ENCODE measurements at regions not wholly inside any gene's neighbourhood (a gene's known extent, or its start where the extent isn't known, plus 50 kb on each side); places are given as distances from the start of the nearest gene placed in this dataset.

DNA sequence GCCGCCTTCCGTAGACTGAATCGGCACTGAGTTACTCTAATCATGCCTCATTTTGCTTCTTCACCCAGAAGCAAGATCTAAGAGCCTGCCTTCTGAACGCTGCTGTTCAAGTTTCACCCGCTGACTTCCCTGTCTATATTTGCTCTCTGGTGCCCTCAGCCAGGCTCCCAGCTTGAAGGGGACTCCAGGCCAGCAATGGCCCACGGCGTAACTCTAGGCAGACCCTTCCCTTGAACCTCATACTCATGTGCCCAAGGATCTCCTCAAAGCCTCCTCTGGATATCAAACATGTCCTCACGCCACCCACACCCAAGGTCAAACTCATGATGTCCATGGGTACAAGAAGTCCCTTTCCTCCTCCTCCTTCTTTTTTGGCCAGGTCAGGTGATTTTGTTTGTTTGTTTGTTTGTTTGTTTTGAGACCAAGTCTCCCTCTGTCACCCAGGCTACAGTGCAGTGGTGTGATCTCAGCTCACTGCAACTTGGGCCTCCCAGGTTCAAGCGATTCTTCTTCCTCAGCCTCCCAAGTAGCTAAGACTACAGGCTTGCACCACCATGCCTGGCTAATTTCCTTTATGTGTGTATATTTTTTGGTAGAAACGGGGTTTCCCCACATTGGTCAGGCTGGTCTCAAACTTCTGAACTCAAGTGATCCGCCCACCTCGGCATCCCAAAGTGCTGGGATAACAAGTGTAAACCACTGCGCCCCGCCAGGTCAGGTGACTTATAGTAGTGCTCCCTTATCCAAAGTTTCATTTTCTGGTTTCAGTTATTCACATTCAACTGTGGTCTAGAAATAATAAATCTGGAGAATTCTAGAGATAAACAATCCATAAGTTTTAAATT is 239.0 kb downstream of the SYK start:
- no peak for DNase-seq (ENCODE audit: low read depth)

DNA sequence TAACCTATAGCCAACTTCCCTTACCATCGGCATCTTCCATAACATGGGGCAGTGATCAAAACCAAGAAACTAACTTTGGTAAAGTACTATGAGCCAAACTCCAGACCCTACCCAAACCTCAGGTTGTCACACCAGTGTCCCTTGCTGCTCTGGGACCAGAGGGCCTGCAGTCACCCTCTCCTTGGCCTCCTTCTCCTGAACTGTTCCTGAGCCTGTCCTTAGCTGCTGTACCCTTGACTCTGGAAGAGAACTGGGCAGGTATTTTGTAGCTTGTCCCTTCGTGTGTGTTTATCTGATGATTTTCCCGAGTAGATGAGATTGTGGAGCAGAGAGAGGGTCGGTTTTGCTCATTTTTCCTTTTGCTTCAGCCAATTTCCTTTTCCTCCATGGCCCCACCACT is 240.4 kb downstream of the SYK start:
- DNase-seq (ENCODE audit: low read depth): no peak

DNA sequence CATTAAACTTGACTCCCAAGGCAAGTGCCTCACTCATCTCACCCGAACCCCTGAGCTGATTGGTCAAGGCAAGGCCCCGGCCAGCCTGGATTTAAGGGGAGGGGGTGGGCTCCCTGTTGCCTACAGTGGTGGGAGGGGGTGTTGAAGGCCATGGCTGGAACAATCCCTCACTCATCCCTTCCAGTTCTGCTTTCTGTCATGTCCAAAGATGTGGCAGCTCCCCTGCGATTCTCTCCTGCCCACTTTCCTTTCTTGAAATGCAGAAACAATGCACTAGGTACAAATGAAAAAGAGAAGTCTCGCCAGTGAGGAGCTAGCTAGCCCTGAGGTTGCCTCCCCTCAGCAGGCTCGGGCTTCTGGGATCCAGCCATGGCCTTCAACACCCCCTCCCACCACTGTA is 240.9 kb downstream of the SYK start:
- DNase-seq (ENCODE audit: low read depth): no peak

DNA sequence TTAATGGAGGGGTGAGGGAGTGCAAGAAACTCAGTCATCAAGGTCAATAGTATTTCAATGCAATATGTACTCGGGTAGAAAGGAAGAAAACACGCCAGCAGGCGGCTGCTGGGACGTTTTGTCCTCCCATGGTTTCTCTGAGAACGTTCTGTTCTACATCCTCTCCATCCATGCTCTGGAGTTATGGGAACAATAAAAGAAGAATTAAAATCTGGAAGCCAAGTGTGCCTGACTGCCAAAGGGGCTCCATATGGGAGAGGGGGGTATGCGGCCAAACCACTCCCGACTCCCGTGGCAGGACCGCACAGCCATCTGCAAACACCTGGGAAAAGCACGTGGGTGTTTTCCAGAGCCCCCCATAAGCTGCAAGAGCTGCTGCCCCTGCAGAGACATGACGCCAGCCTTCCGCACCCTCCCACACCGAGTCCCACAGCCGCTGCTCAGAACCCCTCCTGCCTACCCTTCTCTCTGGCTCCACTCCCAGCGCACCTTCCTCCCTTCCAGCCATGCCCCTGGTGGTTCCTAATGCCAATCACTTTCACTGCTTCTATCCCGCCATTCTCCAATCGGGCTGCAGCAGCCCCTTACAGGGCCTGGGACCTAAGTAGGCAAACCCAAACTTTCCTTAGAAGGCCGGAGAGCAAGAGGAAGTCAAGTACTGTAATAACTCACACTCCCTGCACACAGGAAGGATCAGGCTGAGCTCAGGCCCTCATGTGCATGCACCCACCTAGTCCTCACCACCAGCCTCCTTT is 241.6 kb downstream of the SYK start:
- no peak for DNase-seq (ENCODE audit: low read depth)

DNA sequence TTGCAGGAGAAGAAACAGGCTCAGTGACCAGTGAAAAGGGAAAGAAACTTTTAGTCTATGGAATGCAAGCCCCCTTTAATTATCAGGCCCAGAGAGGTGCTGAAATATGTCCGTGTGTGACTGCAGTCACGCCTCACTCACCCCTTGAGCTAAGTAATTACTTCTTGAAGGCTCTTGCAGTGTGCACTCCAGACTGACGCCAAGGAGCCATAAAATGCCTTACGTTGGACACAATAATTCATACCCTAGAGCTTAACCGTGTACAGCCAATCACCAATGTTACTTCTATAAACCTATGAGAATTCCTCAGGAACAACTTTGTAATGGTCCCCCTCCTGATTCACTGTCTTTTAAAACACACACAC is 242.2 kb downstream of the SYK start:
- DNase-seq (ENCODE audit: low read depth): no peak

GRCh38 chr9:91044354-91044753 is 242.7 kb downstream of the SYK start:
- no peak for DNase-seq (ENCODE audit: low read depth)

DNA sequence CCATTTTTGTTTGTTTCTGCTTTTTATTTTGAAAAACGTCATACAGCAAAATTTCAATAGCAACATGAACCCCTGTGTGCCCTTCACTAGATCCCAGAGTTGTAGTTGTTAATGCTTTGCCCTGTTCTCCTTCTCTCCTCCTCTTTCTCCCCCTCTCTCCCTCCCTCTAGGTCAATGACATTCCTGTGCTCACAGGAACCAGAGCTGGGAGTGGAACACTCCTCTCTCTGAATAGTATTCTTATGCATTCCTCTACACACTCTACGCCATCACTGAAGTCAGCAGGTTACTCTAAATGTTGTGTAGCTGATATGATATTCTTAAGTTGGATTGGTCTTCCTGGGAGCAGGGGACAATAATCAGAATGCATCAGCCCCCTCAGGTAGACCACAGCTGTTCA is 243.4 kb downstream of the SYK start:
- DNase-seq (ENCODE audit: low read depth): no peak

DNA sequence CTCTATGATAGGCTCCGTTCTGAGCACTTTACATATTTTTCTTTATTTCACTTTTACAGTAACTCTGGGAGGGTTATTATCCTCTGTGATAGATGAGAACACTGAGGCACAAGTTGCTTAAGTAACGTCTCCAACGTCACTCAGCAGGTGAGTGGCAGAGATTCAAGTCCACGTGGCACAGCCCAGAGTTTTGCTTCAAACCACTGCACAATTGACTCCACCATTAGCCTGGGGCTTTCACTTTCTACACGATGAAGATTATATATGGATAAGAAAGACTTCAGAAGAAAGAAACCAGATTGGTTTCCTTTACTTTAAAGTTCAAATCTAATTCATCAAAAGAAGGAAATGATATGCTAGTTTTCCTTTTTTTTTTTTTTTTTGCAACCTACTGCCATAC is 245.9 kb downstream of the SYK start:
- no peak for DNase-seq (ENCODE audit: low read depth)

DNA sequence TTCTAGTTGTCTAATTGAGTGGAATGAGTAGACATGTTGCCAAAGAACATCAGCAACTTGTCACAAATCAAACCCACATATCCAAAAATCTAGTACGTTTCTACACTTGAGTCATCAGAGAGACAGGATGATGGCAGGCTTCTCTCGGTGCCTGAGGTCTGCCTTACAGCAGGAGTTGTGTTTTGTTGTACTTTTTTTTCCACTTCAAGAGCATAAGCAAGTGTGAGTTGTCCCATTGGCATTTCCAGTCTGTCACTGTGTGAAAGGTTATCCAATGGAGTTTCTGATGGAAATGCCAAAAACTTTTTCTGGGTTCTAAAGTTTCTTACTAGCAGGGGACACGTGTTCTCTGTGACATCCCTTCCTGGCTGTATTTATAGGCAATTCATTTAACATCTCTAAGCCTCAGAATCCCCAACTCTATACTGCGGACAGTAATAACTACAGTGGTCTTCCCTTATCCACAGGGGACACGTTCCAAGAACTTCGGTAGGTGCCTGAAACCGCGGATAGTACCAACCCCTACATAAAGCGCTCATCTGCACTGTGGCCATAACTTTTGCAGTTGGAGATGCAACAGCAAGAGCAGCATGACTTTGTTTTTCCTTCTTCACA is 246.5 kb downstream of the SYK start:
- no peak for DNase-seq (ENCODE audit: low read depth)

DNA sequence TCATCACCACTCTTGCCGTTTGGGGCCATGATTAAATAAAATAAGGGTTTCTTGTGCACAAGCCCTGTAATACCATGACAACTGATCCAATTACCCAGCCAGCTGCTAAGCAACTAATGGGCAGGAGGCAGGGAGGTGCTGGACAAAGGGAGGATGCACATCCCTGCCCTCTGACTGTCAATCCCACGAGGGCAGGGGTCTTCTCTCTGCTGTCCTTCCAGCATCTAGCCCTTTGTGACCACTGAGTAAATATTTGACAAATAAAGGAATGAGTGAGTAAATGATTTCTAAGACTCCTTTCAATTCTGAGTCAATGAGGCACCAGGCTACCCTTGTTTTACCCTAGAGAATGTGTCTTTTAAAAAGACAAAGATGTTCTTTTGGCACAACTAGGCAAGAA is 247.1 kb downstream of the SYK start:
- no peak for DNase-seq (ENCODE audit: low read depth)

- DNase-seq (ENCODE audit: low read depth): no peak
Measured at GRCh38 chr9:91053824-91054223, 252.2 kb downstream of the SYK start.

DNA sequence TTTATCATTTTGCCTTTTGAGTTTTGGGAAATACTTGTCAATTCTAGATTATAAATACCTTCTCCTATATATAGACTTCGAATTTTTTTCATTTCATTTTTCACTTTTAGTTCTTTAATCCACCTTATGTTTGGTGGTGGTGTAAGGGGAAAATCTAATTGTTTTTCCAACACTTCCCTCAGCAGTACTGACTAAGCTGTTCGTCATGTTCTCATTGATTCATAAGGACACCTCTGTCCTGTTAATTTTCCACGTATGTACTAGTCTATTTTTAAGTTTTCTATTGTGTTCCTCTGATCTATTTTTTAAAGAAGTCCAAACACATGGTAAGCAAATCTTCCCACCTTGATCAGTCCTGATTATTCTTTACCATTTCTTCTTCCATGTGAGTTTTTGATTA is 254.2 kb downstream of the SYK start:
- DNase-seq (ENCODE audit: low read depth): no peak

DNA sequence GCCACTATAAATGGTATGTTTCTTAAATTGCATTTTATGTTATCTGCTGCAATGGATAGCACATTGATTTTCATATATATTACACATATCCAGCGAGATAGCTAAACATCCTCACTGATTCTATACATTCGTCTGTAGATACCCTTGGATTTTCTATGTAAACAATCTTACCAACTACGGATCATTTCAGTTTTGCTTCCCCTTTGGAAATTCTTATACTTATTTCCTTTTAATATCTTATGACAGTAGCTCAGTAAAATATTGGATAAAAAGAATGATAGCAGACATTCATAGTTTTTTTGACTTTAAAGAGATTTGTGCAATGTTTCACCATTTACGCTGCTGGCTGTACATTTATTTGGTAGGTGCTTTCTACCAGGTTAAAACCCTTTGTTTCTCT is 254.9 kb downstream of the SYK start:
- no peak for DNase-seq (ENCODE audit: low read depth)

DNA sequence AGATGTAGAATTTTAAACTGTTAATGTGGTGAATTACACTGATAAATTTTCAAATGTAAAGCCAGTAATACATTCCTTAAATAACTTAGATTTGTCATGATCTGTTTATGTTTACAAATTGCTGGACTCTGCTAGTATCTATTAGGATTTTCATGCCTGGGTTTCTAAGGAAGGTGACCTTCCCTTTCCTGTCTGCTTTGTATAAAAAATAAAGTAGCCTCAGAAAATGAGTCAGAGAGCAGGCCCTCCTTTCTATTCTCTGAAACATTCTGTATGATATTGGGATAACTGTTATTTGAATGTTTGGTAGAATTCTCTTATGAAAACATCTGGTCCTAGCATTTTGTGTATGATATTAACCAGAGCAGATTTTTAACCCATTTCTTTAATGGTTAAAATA is 255.3 kb downstream of the SYK start:
- no peak for DNase-seq (ENCODE audit: low read depth)

DNA sequence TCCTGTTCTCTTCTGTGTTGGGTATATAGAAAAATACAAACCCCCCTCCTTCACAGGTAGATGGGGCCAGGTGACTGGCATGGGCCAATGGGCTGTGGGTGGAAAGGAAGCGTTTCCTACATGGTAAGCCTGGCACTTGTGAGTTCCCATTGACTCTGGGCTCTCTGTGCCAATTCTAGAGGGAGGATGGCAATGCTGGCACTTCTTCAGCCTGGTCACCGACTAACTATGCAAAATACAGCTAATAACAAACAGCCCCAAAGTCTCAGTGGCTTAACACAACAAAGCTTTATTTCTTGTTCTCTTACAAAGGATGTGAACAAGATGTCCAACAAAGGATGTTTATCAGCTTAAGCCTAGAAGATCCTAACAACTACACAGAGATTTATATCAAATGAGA is 258.1 kb downstream of the SYK start:
- DNase-seq (ENCODE audit: low read depth): no peak

DNA sequence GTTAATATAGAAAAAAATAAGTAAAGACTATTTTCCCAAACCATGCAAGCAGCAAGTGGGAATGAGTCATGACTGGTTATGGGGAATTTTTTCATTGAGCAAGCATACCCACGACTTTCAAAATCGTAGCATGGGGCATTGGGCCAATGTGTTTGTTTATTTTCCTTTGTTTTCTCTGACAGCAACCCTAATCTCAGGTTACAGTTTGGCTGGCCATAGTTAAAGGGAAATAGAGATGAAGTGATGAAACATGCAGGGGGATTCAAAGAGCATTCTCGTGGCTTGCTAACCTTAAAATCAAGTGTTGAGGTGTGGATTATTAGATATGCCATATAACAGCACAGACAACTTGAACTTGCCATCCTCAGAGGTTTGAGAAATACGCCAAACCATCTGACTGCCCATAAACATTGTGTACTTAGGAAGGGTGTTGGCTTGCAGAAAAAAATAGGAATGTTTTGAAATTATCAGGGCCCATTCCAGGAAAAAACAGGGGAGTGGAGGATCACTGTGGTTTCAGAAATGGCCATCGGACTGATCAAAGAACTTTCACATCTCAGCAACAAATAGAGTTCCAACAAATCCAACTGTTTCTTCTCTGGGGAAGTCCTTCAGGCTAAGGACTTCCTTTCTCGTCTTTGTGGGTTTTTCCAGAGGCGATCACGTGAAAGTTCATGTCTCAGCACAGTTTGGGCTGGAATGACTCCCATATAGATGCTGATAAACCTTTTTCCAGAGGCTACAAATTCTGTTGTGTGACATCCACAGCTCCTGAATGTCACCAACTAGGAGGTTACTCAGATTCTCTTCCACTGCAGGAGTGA is 259.1 kb downstream of the SYK start:
- DNase-seq (ENCODE audit: low read depth): peak; percentile 9

GRCh38 chr9:91061506-91061905 is 259.9 kb downstream of the SYK start:
- DNase-seq (ENCODE audit: low read depth): no peak

DNA sequence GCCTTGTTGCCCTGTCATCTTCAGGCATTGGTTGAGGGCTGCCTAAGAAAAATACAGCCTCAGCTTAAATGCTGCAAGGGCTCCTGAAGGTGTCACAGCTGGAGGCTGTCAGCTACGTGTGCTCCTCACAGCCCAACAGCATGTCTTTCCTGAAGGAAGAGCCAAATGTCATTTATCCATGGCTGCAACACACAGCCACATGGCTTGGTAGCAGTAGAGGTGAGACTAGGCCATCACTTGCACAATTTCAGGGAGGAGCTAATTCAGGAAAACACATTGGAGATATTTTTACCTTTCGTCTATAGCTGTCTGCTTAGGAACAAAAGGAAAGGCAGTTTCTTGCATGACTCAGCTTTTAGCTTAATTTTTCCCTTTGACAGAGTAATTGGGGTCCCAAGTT is 260.7 kb downstream of the SYK start:
- DNase-seq (ENCODE audit: low read depth): no peak

- DNase-seq (ENCODE audit: low read depth): no peak
Measured at GRCh38 chr9:91063471-91063870, 261.9 kb downstream of the SYK start.

GRCh38 chr9:91065231-91066041 is 263.8 kb downstream of the SYK start:
- DNase-seq (ENCODE audit: low read depth): no peak

DNA sequence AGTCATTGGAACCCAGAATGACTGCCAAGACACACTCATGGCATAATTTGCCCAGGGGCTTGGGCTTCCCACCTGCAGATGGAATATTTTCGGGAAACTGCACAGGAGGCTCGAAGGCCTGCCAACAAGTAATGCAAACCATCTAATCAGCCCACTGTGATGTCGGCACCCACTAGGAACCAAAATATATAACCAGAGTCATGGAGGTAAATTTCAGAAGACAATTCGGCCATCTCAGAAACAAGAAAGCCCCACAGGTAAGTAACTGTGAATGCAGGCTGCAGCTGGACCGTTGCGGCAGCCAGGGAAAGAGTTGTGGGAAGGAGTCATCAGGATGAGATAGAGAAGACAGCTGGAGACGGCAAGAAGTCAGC is 264.4 kb downstream of the SYK start:
- DNase-seq (ENCODE audit: low read depth): no peak
